ENCODE measurements at regions not wholly inside any gene's neighbourhood (a gene's known extent, or its start where the extent isn't known, plus 50 kb on each side); places are given as distances from the start of the nearest gene placed in this dataset.

- no peaks in the 10 kb centered on the region for H3K9me3 ChIP-seq (ENCODE audit: control insufficient read depth, insufficient read depth, low read length)
- H2AFZ ChIP-seq (replicated peaks; ENCODE audit: low read length, poor library complexity): no peak overlapping the region
- BruUV-seq (replicated peaks): no TSS peak
- ChIA-PET POLR2A (ENCODE audit: unreplicated experiment) (no interaction called here), CTCF (no interaction called here)
- DNase-seq (no peak), ATAC-seq (ENCODE audit: low read depth) (no peak)
- no peak overlapping the region for H2BK20ac ChIP-seq (ENCODE audit: low read depth, low read length)
- WGBS, 2 experiments (ENCODE audit: extremely low coverage in 2 of 2, insufficient read length in 1 of 2): no CpG with 5 or more reads among the region's 4 CpGs
- H4K20me1 ChIP-seq (ENCODE audit: insufficient read depth, low read length): no peaks in the 10 kb centered on the region
- no peak overlapping the region for H3K23ac ChIP-seq (ENCODE audit: low read depth, low read length)
- no peaks in the 10 kb centered on the region for H3K9me1 ChIP-seq (ENCODE audit: insufficient read depth, low read length)
- H4K91ac ChIP-seq (ENCODE audit: insufficient read depth, low read depth, low read length): no peak overlapping the region
- H3K4me2 ChIP-seq (ENCODE audit: low read depth, low read length): no peak overlapping the region
- H2BK120ac ChIP-seq (ENCODE audit: low read depth, low read length): no peak overlapping the region
- intact Hi-C loops (cut with micrococcal nuclease) (no loop called here), dilution Hi-C loops (cut with HindIII; ENCODE audit: low sequenced_read_pairs, unreplicated experiment) (no loop called here), in situ Hi-C loops (cut with MboI; ENCODE audit: low sequenced_read_pairs) (no loop called here)
- H3K4ac ChIP-seq (ENCODE audit: low read depth, low read length): no peak overlapping the region
- no peak for TF ChIP-seq CEBPB (IDR thresholded peaks at IDR 0.05; ENCODE audit: low read depth, low read length)
- no peak for TF ChIP-seq RCOR1 (IDR thresholded peaks at IDR 0.05; ENCODE audit: insufficient replicate concordance, low read length)
- TF ChIP-seq BHLHE40 (IDR thresholded peaks at IDR 0.05; ENCODE audit: low read depth, low read length): no peak
- TF ChIP-seq USF2 (IDR thresholded peaks at IDR 0.05; ENCODE audit: low read depth, low read length): no peak
- no peak for TF ChIP-seq MAZ (IDR thresholded peaks at IDR 0.05; ENCODE audit: borderline replicate concordance, low read depth, low read length)
- TF ChIP-seq MXI1 (IDR thresholded peaks at IDR 0.05; ENCODE audit: borderline replicate concordance, low read depth, low read length): no peak
- TF ChIP-seq RAD21 (IDR thresholded peaks at IDR 0.05; ENCODE audit: low read length): no peak
- no peak for TF ChIP-seq FOS (IDR thresholded peaks at IDR 0.05; ENCODE audit: low read depth, low read length)
- TF ChIP-seq NFE2L2 (IDR thresholded peaks at IDR 0.05; ENCODE audit: low read depth, low read length): no peak
- TF ChIP-seq CHD1 (IDR thresholded peaks at IDR 0.05; ENCODE audit: low read depth, low read length): no peak
- no peak for TF ChIP-seq POLR2A (IDR thresholded peaks at IDR 0.05; ENCODE audit: low read depth, low read length)
- TF ChIP-seq RFX5 (IDR thresholded peaks at IDR 0.05; ENCODE audit: low read depth, low read length): no peak
- TF ChIP-seq SMC3 (IDR thresholded peaks at IDR 0.05; ENCODE audit: low read depth, low read length): no peak
- TF ChIP-seq CTCF (conservative IDR thresholded peaks at IDR 0.05; ENCODE audit: low read depth, low read length): no peak
- no peak for TF ChIP-seq ELK1 (IDR thresholded peaks at IDR 0.05; ENCODE audit: borderline replicate concordance, low read depth, low read length)
- no peak for TF ChIP-seq MAFK (IDR thresholded peaks at IDR 0.05; ENCODE audit: low read depth, low read length)
- H3K4me3 ChIP-seq (ENCODE audit: insufficient read depth, low read depth, low read length): no peak overlapping the region
- no peak overlapping the region for H4K5ac ChIP-seq (ENCODE audit: low read depth, low read length)
- H2AK9ac ChIP-seq (replicated peaks; ENCODE audit: low read depth, low read length, poor library complexity): no peak overlapping the region
- no peak overlapping the region for H2AK5ac ChIP-seq (ENCODE audit: low read depth, low read length)
- no peak overlapping the region for H3K18ac ChIP-seq (ENCODE audit: low read depth, low read length)
- no peaks in the 10 kb centered on the region; the same call in 1 of the 2 replicates for H3K27me3 ChIP-seq (ENCODE audit: control insufficient read depth, insufficient read depth, low read length)
- no peak overlapping the region for H3K9ac ChIP-seq (ENCODE audit: low read depth, low read length)
- no peaks in the 10 kb centered on the region for H3K79me1 ChIP-seq (ENCODE audit: low read depth in 1 of 2, low read length in 2 of 2)
- H3K27ac ChIP-seq (ENCODE audit: insufficient read depth, low read length): no peak overlapping the region
- H2BK5ac ChIP-seq (ENCODE audit: low read depth, low read length, poor library complexity, severe bottlenecking): no peak overlapping the region
- H3K36me3 ChIP-seq (ENCODE audit: control insufficient read depth, insufficient read depth, low read length): no peaks in the 10 kb centered on the region
- H3K4me1 ChIP-seq (ENCODE audit: control insufficient read depth, insufficient read depth, low read length): no peaks in the 10 kb centered on the region
- H3K56ac ChIP-seq (ENCODE audit: extremely low read depth, insufficient read depth, low read length): no peak overlapping the region
- no peak overlapping the region for H3K14ac ChIP-seq (replicated peaks; ENCODE audit: low read depth, low read length)
- H2BK15ac ChIP-seq (ENCODE audit: low read depth, low read length): no peak overlapping the region
- no peak overlapping the region for H4K8ac ChIP-seq (ENCODE audit: low read depth in 2 of 2, low read length in 2 of 2)
Observed at GRCh38 chr20:57909763-57910331, 200.0 kb upstream of the PMEPA1 start.

All from IMR-90 (cell line).